HEK293 (cell line): ENCODE measurements at regions not wholly inside any gene's neighbourhood (a gene's known extent, or its start where the extent isn't known, plus 50 kb on each side); places are given as distances from the start of the nearest gene placed in this dataset.

Source experiments
- HOXA7 ChIP-seq: sonication (generic); formaldehyde crosslinking; IDR thresholded peaks from 2 replicates; pipeline ENCODE4 v1.8.1; 2022; ENCODE audit warnings: missing genetic modification reagents, borderline replicate concordance
- MEIS1 ChIP-seq: sonication (generic); formaldehyde crosslinking; IDR thresholded peaks from 2 replicates; pipeline ENCODE4 v1.8.1; 2022; ENCODE audit warnings: missing genetic modification reagents, mild to moderate bottlenecking, borderline replicate concordance
- OVOL3 ChIP-seq: fragments of 450-650 bp; formaldehyde crosslinking; IDR thresholded peaks from 2 replicates; pipeline ENCODE4 v1.5.1; 2016; ENCODE audit warnings: missing biosample characterization, missing genetic modification characterization
- YY1 ChIP-seq: fragments of 450-650 bp; formaldehyde crosslinking; IDR thresholded peaks from 2 replicates; pipeline ENCODE4 v1.5.1; 2018; ENCODE audit warnings: missing biosample characterization, missing genetic modification characterization
- ZBTB17 ChIP-seq: fragments of 450-650 bp; formaldehyde crosslinking; IDR thresholded peaks from 2 replicates; pipeline ENCODE4 v1.5.1; 2016; ENCODE audit warnings: missing biosample characterization, missing genetic modification characterization
- ZNF391 ChIP-seq: fragments of 450-650 bp; formaldehyde crosslinking; IDR thresholded peaks from 2 replicates; pipeline ENCODE4 v1.5.1; 2016; ENCODE audit warnings: low read depth, missing biosample characterization, missing genetic modification characterization, borderline replicate concordance
- ZNF473 ChIP-seq: fragments of 450-650 bp; formaldehyde crosslinking; IDR thresholded peaks from 2 replicates; pipeline ENCODE4 v1.5.1; 2017; ENCODE audit warnings: missing biosample characterization, missing genetic modification characterization
- ZNF548 ChIP-seq: fragments of 450-650 bp; formaldehyde crosslinking; IDR thresholded peaks from 2 replicates; pipeline ENCODE4 v1.5.1; 2016; ENCODE audit warnings: missing biosample characterization, missing genetic modification characterization
- ZNF776 ChIP-seq: fragments of 450-650 bp; formaldehyde crosslinking; IDR thresholded peaks from 2 replicates; pipeline ENCODE4 v1.5.0; 2017; ENCODE audit warnings: missing biosample characterization, missing genetic modification characterization, borderline replicate concordance
- TF ChIP-seq, protein P1 (sequence below): fragments of 450-650 bp; formaldehyde crosslinking; IDR thresholded peaks from 2 replicates; pipeline ENCODE4 v1.5.1; 2016; ENCODE audit warnings: missing biosample characterization, missing genetic modification characterization
- TF ChIP-seq, protein P2 (sequence below): fragments of 450-650 bp; formaldehyde crosslinking; IDR thresholded peaks from 2 replicates; pipeline ENCODE4 v1.5.1; 2016; ENCODE audit warnings: missing biosample characterization, missing genetic modification characterization
- TF ChIP-seq, protein P3 (sequence below): fragments of 450-650 bp; formaldehyde crosslinking; IDR thresholded peaks from 2 replicates; pipeline ENCODE4 v1.5.1; 2016; ENCODE audit warnings: missing biosample characterization, missing genetic modification characterization

DNA sequence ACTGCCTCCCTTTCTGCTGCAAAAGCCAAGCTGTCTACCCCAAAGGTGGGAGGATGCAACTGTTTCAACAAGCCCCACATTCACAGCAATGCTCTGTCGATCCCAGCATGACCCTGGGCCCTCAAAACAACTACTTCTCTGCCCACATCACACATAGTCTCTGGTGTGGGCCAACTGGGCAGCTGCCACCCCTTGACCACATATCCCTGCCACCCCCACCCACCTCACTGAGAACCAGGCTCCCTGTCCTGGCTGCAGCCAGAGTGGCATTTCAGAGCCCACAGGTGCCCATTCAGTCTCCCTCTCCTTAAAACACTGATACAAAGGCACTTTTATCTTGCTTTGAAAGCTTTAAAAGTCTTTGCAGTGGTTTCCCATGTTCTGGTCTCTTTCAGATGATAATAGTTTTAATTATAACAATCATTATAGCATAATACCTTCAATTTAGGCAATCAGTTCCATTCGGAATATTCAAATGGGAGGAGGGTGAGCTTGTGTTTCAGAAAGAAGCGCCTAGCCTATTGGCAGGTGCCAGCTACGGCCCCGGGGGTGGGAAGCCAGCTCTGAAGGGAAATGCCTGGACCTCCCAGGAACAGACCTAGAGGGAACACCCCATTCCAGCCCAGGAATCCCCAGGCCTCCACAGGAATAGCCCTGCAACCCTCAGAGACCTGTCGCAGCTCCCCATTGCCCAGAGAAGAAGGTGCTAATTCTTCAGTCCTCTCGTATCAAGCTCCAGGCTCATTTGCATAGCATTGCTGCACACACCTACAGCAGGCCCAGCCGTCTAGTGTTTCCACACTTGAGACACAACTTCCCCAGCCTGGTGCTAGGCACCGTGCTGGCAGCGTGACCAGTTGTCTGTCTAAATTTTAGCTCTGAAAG lies 90.8 kb downstream of the C5orf15 start:
- TF ChIP-seq ZNF548 (tag by site-specific recombination) = no peak
- TF ChIP-seq MEIS1 (CRISPR knock-in tag) = no peak
- TF ChIP-seq, protein P1, sequence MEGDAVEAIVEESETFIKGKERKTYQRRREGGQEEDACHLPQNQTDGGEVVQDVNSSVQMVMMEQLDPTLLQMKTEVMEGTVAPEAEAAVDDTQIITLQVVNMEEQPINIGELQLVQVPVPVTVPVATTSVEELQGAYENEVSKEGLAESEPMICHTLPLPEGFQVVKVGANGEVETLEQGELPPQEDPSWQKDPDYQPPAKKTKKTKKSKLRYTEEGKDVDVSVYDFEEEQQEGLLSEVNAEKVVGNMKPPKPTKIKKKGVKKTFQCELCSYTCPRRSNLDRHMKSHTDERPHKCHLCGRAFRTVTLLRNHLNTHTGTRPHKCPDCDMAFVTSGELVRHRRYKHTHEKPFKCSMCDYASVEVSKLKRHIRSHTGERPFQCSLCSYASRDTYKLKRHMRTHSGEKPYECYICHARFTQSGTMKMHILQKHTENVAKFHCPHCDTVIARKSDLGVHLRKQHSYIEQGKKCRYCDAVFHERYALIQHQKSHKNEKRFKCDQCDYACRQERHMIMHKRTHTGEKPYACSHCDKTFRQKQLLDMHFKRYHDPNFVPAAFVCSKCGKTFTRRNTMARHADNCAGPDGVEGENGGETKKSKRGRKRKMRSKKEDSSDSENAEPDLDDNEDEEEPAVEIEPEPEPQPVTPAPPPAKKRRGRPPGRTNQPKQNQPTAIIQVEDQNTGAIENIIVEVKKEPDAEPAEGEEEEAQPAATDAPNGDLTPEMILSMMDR (tag by site-specific recombination) = no peak
- no peak for TF ChIP-seq HOXA7 (CRISPR knock-in tag)
- no peak for TF ChIP-seq YY1
- TF ChIP-seq, protein P2, sequence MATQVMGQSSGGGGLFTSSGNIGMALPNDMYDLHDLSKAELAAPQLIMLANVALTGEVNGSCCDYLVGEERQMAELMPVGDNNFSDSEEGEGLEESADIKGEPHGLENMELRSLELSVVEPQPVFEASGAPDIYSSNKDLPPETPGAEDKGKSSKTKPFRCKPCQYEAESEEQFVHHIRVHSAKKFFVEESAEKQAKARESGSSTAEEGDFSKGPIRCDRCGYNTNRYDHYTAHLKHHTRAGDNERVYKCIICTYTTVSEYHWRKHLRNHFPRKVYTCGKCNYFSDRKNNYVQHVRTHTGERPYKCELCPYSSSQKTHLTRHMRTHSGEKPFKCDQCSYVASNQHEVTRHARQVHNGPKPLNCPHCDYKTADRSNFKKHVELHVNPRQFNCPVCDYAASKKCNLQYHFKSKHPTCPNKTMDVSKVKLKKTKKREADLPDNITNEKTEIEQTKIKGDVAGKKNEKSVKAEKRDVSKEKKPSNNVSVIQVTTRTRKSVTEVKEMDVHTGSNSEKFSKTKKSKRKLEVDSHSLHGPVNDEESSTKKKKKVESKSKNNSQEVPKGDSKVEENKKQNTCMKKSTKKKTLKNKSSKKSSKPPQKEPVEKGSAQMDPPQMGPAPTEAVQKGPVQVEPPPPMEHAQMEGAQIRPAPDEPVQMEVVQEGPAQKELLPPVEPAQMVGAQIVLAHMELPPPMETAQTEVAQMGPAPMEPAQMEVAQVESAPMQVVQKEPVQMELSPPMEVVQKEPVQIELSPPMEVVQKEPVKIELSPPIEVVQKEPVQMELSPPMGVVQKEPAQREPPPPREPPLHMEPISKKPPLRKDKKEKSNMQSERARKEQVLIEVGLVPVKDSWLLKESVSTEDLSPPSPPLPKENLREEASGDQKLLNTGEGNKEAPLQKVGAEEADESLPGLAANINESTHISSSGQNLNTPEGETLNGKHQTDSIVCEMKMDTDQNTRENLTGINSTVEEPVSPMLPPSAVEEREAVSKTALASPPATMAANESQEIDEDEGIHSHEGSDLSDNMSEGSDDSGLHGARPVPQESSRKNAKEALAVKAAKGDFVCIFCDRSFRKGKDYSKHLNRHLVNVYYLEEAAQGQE (tag by site-specific recombination) = no peak
- TF ChIP-seq ZNF776 (tag by site-specific recombination) = no peak
- TF ChIP-seq ZNF391 (tag by site-specific recombination) = no peak
- TF ChIP-seq, protein P3, sequence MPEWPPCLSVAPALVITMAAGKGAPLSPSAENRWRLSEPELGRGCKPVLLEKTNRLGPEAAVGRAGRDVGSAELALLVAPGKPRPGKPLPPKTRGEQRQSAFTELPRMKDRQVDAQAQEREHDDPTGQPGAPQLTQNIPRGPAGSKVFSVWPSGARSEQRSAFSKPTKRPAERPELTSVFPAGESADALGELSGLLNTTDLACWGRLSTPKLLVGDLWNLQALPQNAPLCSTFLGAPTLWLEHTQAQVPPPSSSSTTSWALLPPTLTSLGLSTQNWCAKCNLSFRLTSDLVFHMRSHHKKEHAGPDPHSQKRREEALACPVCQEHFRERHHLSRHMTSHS = no peak
- no peak for TF ChIP-seq ZNF473
- no peak for TF ChIP-seq OVOL3 (tag by site-specific recombination)
- no peak for TF ChIP-seq ZBTB17 (tag by site-specific recombination)
